GM18907 (cell line): ENCODE measurements at regions not wholly inside any gene's neighbourhood (a gene's known extent, or its start where the extent isn't known, plus 50 kb on each side); places are given as distances from the start of the nearest gene placed in this dataset.

Source experiments
- ATAC-seq: cut with Tn5 transposase; IDR thresholded peaks from one replicate; pipeline ENCODE4 v1.9.1; 2021; ENCODE audit warnings: mild to moderate bottlenecking, moderate library complexity; ENCODE audit not compliant: unreplicated experiment

GRCh38 chr3:159165961-159166360 lies 364.1 kb downstream of the MFSD1 start:
- ATAC-seq = no peak

- no peak for ATAC-seq
Observed at GRCh38 chr3:159166899-159167586, 365.2 kb downstream of the MFSD1 start.

GRCh38 chr3:159168788-159169187 lies 366.9 kb downstream of the MFSD1 start:
- ATAC-seq = no peak

GRCh38 chr3:159169828-159170227 lies 368.0 kb downstream of the MFSD1 start:
- no peak for ATAC-seq

- ATAC-seq = no peak
Observed at GRCh38 chr3:159170436-159171003, 368.7 kb downstream of the MFSD1 start.

- no peak for ATAC-seq
Observed at GRCh38 chr3:159171333-159171732, 369.5 kb downstream of the MFSD1 start.

- ATAC-seq = no peak
Observed at GRCh38 chr3:159172473-159172872, 370.6 kb downstream of the MFSD1 start.

GRCh38 chr3:159174715-159175692 lies 373.1 kb downstream of the MFSD1 start:
- no peak for ATAC-seq

GRCh38 chr3:159178209-159178897 lies 376.5 kb downstream of the MFSD1 start:
- no peak for ATAC-seq

- no peak for ATAC-seq
Observed at GRCh38 chr3:159182961-159183360, 381.1 kb downstream of the MFSD1 start.

GRCh38 chr3:159185443-159186050 lies 383.7 kb downstream of the MFSD1 start:
- ATAC-seq = peak; percentile 70

GRCh38 chr3:159186581-159186980 lies 384.7 kb downstream of the MFSD1 start:
- ATAC-seq = peak; percentile 63

- ATAC-seq = no peak
Observed at GRCh38 chr3:159187232-159187631, 385.4 kb downstream of the MFSD1 start.

- ATAC-seq = no peak
Observed at GRCh38 chr3:159187706-159188105, 385.9 kb downstream of the MFSD1 start.

- no peak for ATAC-seq
Observed at GRCh38 chr3:159189994-159190669, 388.3 kb downstream of the MFSD1 start.

GRCh38 chr3:159191447-159191846 lies 389.6 kb downstream of the MFSD1 start:
- no peak for ATAC-seq

- ATAC-seq = no peak
Observed at GRCh38 chr3:159196359-159196758, 394.5 kb downstream of the MFSD1 start.

- ATAC-seq = no peak
Observed at GRCh38 chr3:159200176-159200575, 398.3 kb downstream of the MFSD1 start.

GRCh38 chr3:159208050-159208449 lies 406.2 kb downstream of the MFSD1 start:
- ATAC-seq = no peak

- no peak for ATAC-seq
Observed at GRCh38 chr3:159209459-159209858, 407.6 kb downstream of the MFSD1 start.
